Activated CD8-positive, alpha-beta memory T cell treated with anti-CD3 and anti-CD28 coated beads, Interleukin-2, amount 10 ng/mL, durations not matched to agents 7 days and 5 days (primary cell): ENCODE measurements at regions not wholly inside any gene's neighbourhood (a gene's known extent, or its start where the extent isn't known, plus 50 kb on each side); places are given as distances from the start of the nearest gene placed in this dataset.

Source experiments
- ATAC-seq: fragments of 150-1000 bp; cut with Tn5 transposase; one replicate; pipeline ENCODE4 v1.10.0; 2021; ENCODE audit warnings: moderate library complexity
- CTCF ChIA-PET: fragments of 350-600 bp; sonication (Branson Sonifier 250); formaldehyde crosslinking; loops from one replicate; lab custom pipeline; 2021; ENCODE audit warnings: antibody characterized with exemption; lab: Charles Lee
- DNase-seq: peaks from one replicate; pipeline ENCODE4 v3.0.0-alpha.2; 2020
- H3K27ac Mint-ChIP-seq: one replicate; pipeline ENCODE4 v1.8.0; 2021; ENCODE audit warnings: mild to moderate bottlenecking, mixed read lengths
- H3K27me3 Mint-ChIP-seq: one replicate; pipeline ENCODE4 v1.8.0; 2021; ENCODE audit warnings: mixed read lengths
- H3K36me3 Mint-ChIP-seq: one replicate; pipeline ENCODE4 v1.8.0; 2021; ENCODE audit warnings: mild to moderate bottlenecking, mixed read lengths
- H3K4me1 Mint-ChIP-seq: one replicate; pipeline ENCODE4 v1.8.0; 2021; ENCODE audit warnings: mixed read lengths
- H3K4me3 Mint-ChIP-seq: one replicate; pipeline ENCODE4 v1.8.0; 2021; ENCODE audit warnings: mild to moderate bottlenecking, moderate library complexity, mixed read lengths
- H3K9me3 Mint-ChIP-seq: one replicate; pipeline ENCODE4 v1.8.0; 2022; ENCODE audit warnings: low read depth, mixed read lengths

GRCh38 chr2:12955864-12956263, 239.1 kb downstream of the TRIB2 start:
- H3K27me3 Mint-ChIP-seq = peaks cover 70% of the 10 kb centered on the region
- H3K27ac Mint-ChIP-seq = no peak overlapping the region
- H3K4me1 Mint-ChIP-seq = no peaks in the 10 kb centered on the region
- peaks cover 4% of the 10 kb centered on the region for H3K36me3 Mint-ChIP-seq
- CTCF ChIA-PET = interaction anchor here (1.1 to 1.5 kb wide), 2 partner anchors 24 to 51 kb away, joined by 4 to 5 read pairs; no protein-coding TSS in a partner anchor
- no peak overlapping the region for H3K4me3 Mint-ChIP-seq
- ATAC-seq (no peak), DNase-seq (no peak)
- no peaks in the 10 kb centered on the region for H3K9me3 Mint-ChIP-seq

- no peak for DNase-seq
- Mint-ChIP-seq H3K27ac (no peak overlapping the region), H3K9me3 (no peaks in the 10 kb centered on the region), H3K4me3 (no peak overlapping the region), H3K36me3 (peaks cover 7% of the 10 kb centered on the region), H3K27me3 (peaks cover 71% of the 10 kb centered on the region), H3K4me1 (peaks cover under 1% of the 10 kb centered on the region)
- CTCF ChIA-PET = interaction anchor here (1.0 kb wide), 1 partner anchor 27 kb away, joined by 3 read pairs; no protein-coding TSS in a partner anchor
- no peak for ATAC-seq
Measured at GRCh38 chr2:12957251-12957650, 240.5 kb downstream of the TRIB2 start.

GRCh38 chr2:12959935-12960334, 243.2 kb downstream of the TRIB2 start:
- H3K9me3 Mint-ChIP-seq = no peaks in the 10 kb centered on the region
- no peak for ATAC-seq
- no peak overlapping the region for H3K4me3 Mint-ChIP-seq

GRCh38 chr2:12960671-12961070, 243.9 kb downstream of the TRIB2 start:
- Mint-ChIP-seq H3K36me3 (peaks cover 14% of the 10 kb centered on the region), H3K27me3 (peaks cover 62% of the 10 kb centered on the region), H3K4me1 (peaks cover 20% of the 10 kb centered on the region), H3K4me3 (no peak overlapping the region), H3K27ac (no peak overlapping the region), H3K9me3 (no peaks in the 10 kb centered on the region)
- DNase-seq (no peak), ATAC-seq (no peak)
- CTCF ChIA-PET = interaction anchor here (0.7 to 2.2 kb wide), 3 partner anchors 9 to 1450 kb away, joined by 3 to 6 read pairs (median 4); no protein-coding TSS in a partner anchor

More at GRCh38 chr2:12959935-12960334, 243.2 kb downstream of the TRIB2 start:
- CTCF ChIA-PET = interaction anchor here (2.2 kb wide), 1 partner anchor 10 kb away, joined by 6 read pairs; no protein-coding TSS in a partner anchor
- DNase-seq = no peak
- Mint-ChIP-seq H3K27me3 (peaks cover 64% of the 10 kb centered on the region), H3K27ac (no peak overlapping the region), H3K4me1 (peaks cover 14% of the 10 kb centered on the region), H3K36me3 (peaks cover 12% of the 10 kb centered on the region)

GRCh38 chr2:12964904-12965539, 248.3 kb downstream of the TRIB2 start:
- CTCF ChIA-PET = interaction anchor here (0.9 to 3.1 kb wide), 5 partner anchors 16 to 248 kb away, joined by 3 to 11 read pairs (median 5); partner anchors contain the start of gene TRIB2
- no peaks in the 10 kb centered on the region for H3K9me3 Mint-ChIP-seq
- peak overlapping the region; percentile 80 for H3K27ac Mint-ChIP-seq
- no peak overlapping the region for H3K4me3 Mint-ChIP-seq
- H3K36me3 Mint-ChIP-seq = peaks cover 15% of the 10 kb centered on the region
- H3K27me3 Mint-ChIP-seq = peaks cover 52% of the 10 kb centered on the region
- H3K4me1 Mint-ChIP-seq = peaks cover 31% of the 10 kb centered on the region
- DNase-seq (no peak), ATAC-seq (no peak)

- H3K4me1 Mint-ChIP-seq = peaks cover 31% of the 10 kb centered on the region
- H3K27me3 Mint-ChIP-seq = peaks cover 53% of the 10 kb centered on the region
- peak overlapping the region; percentile 80 for H3K27ac Mint-ChIP-seq
- H3K4me3 Mint-ChIP-seq = no peak overlapping the region
- DNase-seq (no peak), ATAC-seq (peak; percentile 97)
- H3K36me3 Mint-ChIP-seq = peaks cover 15% of the 10 kb centered on the region
- H3K9me3 Mint-ChIP-seq = no peaks in the 10 kb centered on the region
- CTCF ChIA-PET = interaction anchor here (0.9 to 3.1 kb wide), 4 partner anchors 17 to 249 kb away, joined by 3 to 11 read pairs (median 4); partner anchors contain the start of gene TRIB2
Measured at GRCh38 chr2:12965540-12966269, 249.0 kb downstream of the TRIB2 start.

GRCh38 chr2:12967804-12968203, 251.1 kb downstream of the TRIB2 start:
- Mint-ChIP-seq H3K9me3 (peaks cover 3% of the 10 kb centered on the region), H3K27ac (no peak overlapping the region), H3K36me3 (peaks cover 13% of the 10 kb centered on the region), H3K4me1 (peaks cover 25% of the 10 kb centered on the region), H3K27me3 (peaks cover 44% of the 10 kb centered on the region), H3K4me3 (no peak overlapping the region)
- DNase-seq (no peak), ATAC-seq (no peak)
- CTCF ChIA-PET = interaction anchor here (2.1 to 3.1 kb wide), 2 partner anchors 36 to 40 kb away, joined by 7 to 11 read pairs; no protein-coding TSS in a partner anchor

GRCh38 chr2:12968399-12968798, 251.7 kb downstream of the TRIB2 start:
- H3K27ac Mint-ChIP-seq = no peak overlapping the region
- no peak overlapping the region for H3K4me3 Mint-ChIP-seq
- no peak for ATAC-seq
- CTCF ChIA-PET = interaction anchor here (2.1 to 3.1 kb wide), 2 partner anchors 37 to 39 kb away, joined by 7 to 11 read pairs; no protein-coding TSS in a partner anchor
- H3K4me1 Mint-ChIP-seq = peaks cover 21% of the 10 kb centered on the region
- peaks cover 13% of the 10 kb centered on the region for H3K36me3 Mint-ChIP-seq
- no peak for DNase-seq
- H3K27me3 Mint-ChIP-seq = peaks cover 39% of the 10 kb centered on the region
- H3K9me3 Mint-ChIP-seq = peaks cover 3% of the 10 kb centered on the region

GRCh38 chr2:12970861-12971260, 254.1 kb downstream of the TRIB2 start:
- Mint-ChIP-seq H3K4me3 (no peak overlapping the region), H3K27me3 (peaks cover 43% of the 10 kb centered on the region), H3K27ac (no peak overlapping the region), H3K9me3 (peaks cover 3% of the 10 kb centered on the region), H3K4me1 (peaks cover 9% of the 10 kb centered on the region), H3K36me3 (peaks cover 12% of the 10 kb centered on the region)
- CTCF ChIA-PET = interaction anchor here (1.3 to 1.4 kb wide), 2 partner anchors 10 to 12 kb away, joined by 3 to 6 read pairs; no protein-coding TSS in a partner anchor
- ATAC-seq (no peak), DNase-seq (no peak)

- H3K27ac Mint-ChIP-seq = no peak overlapping the region
- CTCF ChIA-PET = no interaction called here
- peaks cover 11% of the 10 kb centered on the region for H3K36me3 Mint-ChIP-seq
Measured at GRCh38 chr2:12971581-12972365, 255.0 kb downstream of the TRIB2 start.

GRCh38 chr2:12978066-12978835, 261.5 kb downstream of the TRIB2 start:
- Mint-ChIP-seq H3K36me3 (peaks cover 5% of the 10 kb centered on the region), H3K4me3 (no peak overlapping the region), H3K9me3 (no peaks in the 10 kb centered on the region), H3K4me1 (no peaks in the 10 kb centered on the region), H3K27me3 (peaks cover 23% of the 10 kb centered on the region), H3K27ac (no peak overlapping the region)
- CTCF ChIA-PET = no interaction called here
- ATAC-seq = no peak
- no peak for DNase-seq

More at GRCh38 chr2:12971581-12972365, 255.0 kb downstream of the TRIB2 start:
- Mint-ChIP-seq H3K9me3 (peaks cover 3% of the 10 kb centered on the region), H3K4me1 (peaks cover 2% of the 10 kb centered on the region), H3K4me3 (no peak overlapping the region), H3K27me3 (peaks cover 39% of the 10 kb centered on the region)
- DNase-seq (no peak), ATAC-seq (no peak)

- H3K27me3 Mint-ChIP-seq = peaks cover 24% of the 10 kb centered on the region
- peaks cover 2% of the 10 kb centered on the region for H3K36me3 Mint-ChIP-seq
- no peaks in the 10 kb centered on the region for H3K9me3 Mint-ChIP-seq
- CTCF ChIA-PET = no interaction called here
- no peaks in the 10 kb centered on the region for H3K4me1 Mint-ChIP-seq
- H3K4me3 Mint-ChIP-seq = no peak overlapping the region
- H3K27ac Mint-ChIP-seq = no peak overlapping the region
- no peak for DNase-seq
- no peak for ATAC-seq
Measured at GRCh38 chr2:12979066-12979465, 262.3 kb downstream of the TRIB2 start.
